H9 (cell line): ENCODE measurements at regions not wholly inside any gene's neighbourhood (a gene's known extent, or its start where the extent isn't known, plus 50 kb on each side); places are given as distances from the start of the nearest gene placed in this dataset.

Source experiments
- DNase-seq: peaks from one replicate; pipeline ENCODE4 v3.0.0-alpha.2; 2017
- H2AFZ ChIP-seq: one replicate; pipeline ENCODE4 v1.6.1; 2013; ENCODE audit warnings: mild to moderate bottlenecking, low read length, control low read depth, moderate library complexity
- H2AK5ac ChIP-seq: 2 replicates; pipeline ENCODE4 v1.6.1; 2013; ENCODE audit warnings: low read length, control low read depth, mixed read lengths; ENCODE audit not compliant: insufficient read length
- H2BK120ac ChIP-seq: one replicate; pipeline ENCODE4 v1.6.1; 2013; ENCODE audit warnings: low read depth, mild to moderate bottlenecking, low read length, control low read depth, inconsistent platforms; ENCODE audit not compliant: poor library complexity, severe bottlenecking
- H2BK12ac ChIP-seq: 2 replicates; pipeline ENCODE4 v1.6.1; 2013; ENCODE audit warnings: low read length, control low read depth, mixed read lengths, low read depth; ENCODE audit not compliant: insufficient read length
- H2BK15ac ChIP-seq: 2 replicates; pipeline ENCODE4 v1.6.1; 2013; ENCODE audit warnings: low read depth, low read length, control low read depth
- H2BK20ac ChIP-seq: one replicate; pipeline ENCODE4 v1.6.1; 2013; ENCODE audit warnings: low read depth, mild to moderate bottlenecking, low read length, control low read depth, inconsistent platforms; ENCODE audit not compliant: poor library complexity, severe bottlenecking
- H2BK5ac ChIP-seq: 2 replicates; pipeline ENCODE4 v1.6.1; 2013; ENCODE audit warnings: low read length, control low read depth, mixed read lengths; ENCODE audit not compliant: insufficient read length
- H3K14ac ChIP-seq: 2 replicates; pipeline ENCODE4 v1.6.1; 2013; ENCODE audit warnings: low read length, control low read depth; ENCODE audit not compliant: insufficient read depth
- H3K18ac ChIP-seq: 2 replicates; pipeline ENCODE4 v1.6.1; 2013; ENCODE audit warnings: low read depth, mild to moderate bottlenecking, mixed read lengths, low read length, control low read depth; ENCODE audit not compliant: insufficient read length
- H3K23ac ChIP-seq: 2 replicates; pipeline ENCODE4 v1.6.1; 2013; ENCODE audit warnings: low read length, control low read depth, mixed read lengths, low read depth; ENCODE audit not compliant: insufficient read length
- H3K23me2 ChIP-seq: 2 replicates; pipeline ENCODE4 v1.6.1; 2013; ENCODE audit warnings: low read depth, mild to moderate bottlenecking, mixed read lengths, low read length, control low read depth; ENCODE audit not compliant: insufficient read length, poor library complexity, severe bottlenecking
- H3K27ac ChIP-seq: 2 replicates; pipeline ENCODE4 v1.5.1; 2013; ENCODE audit warnings: low read length, control low read depth, mixed read lengths, low read depth; ENCODE audit not compliant: insufficient read length
- H3K27me3 ChIP-seq: 2 replicates; pipeline ENCODE4 v1.6.1; 2013; ENCODE audit warnings: low read length, control low read depth, inconsistent platforms; ENCODE audit not compliant: insufficient read depth
- H3K4ac ChIP-seq: 2 replicates; pipeline ENCODE4 v1.6.1; 2013; ENCODE audit warnings: low read depth, mild to moderate bottlenecking, control low read depth, inconsistent platforms, low read length, moderate library complexity
- H3K4me1 ChIP-seq: 2 replicates; pipeline ENCODE4 v1.6.1; 2013; ENCODE audit warnings: low read length, control low read depth, inconsistent platforms; ENCODE audit not compliant: insufficient read depth
- H3K4me2 ChIP-seq: 2 replicates; pipeline ENCODE4 v1.6.1; 2013; ENCODE audit warnings: low read length, control low read depth, mixed read lengths; ENCODE audit not compliant: insufficient read length, insufficient read depth
- H3K56ac ChIP-seq: 2 replicates; pipeline ENCODE4 v1.6.1; 2013; ENCODE audit warnings: low read depth, mild to moderate bottlenecking, mixed read lengths, low read length, control low read depth; ENCODE audit not compliant: insufficient read length
- H3K79me1 ChIP-seq: 2 replicates; pipeline ENCODE4 v1.6.1; 2013; ENCODE audit warnings: low read depth, mild to moderate bottlenecking, moderate library complexity, low read length, control low read depth, inconsistent platforms; ENCODE audit not compliant: insufficient read depth, poor library complexity, severe bottlenecking
- H3K79me2 ChIP-seq: 2 replicates; pipeline ENCODE4 v1.6.1; 2013; ENCODE audit warnings: low read length, control low read depth, inconsistent platforms; ENCODE audit not compliant: insufficient read depth
- H3K9ac ChIP-seq: 2 replicates; pipeline ENCODE4 v1.6.1; 2013; ENCODE audit warnings: low read length, control low read depth, mixed read lengths; ENCODE audit not compliant: insufficient read length; ENCODE audit errors: extremely low read depth
- H3K9me3 ChIP-seq: one replicate; pipeline ENCODE4 v1.6.1; 2013; ENCODE audit warnings: low read depth, low read length, inconsistent platforms; ENCODE audit not compliant: control insufficient read depth
- H3T11ph ChIP-seq: one replicate; pipeline ENCODE4 v1.6.1; 2013; ENCODE audit warnings: mild to moderate bottlenecking, low read length, control low read depth, inconsistent platforms
- H4K20me1 ChIP-seq: one replicate; pipeline ENCODE4 v1.6.1; 2013; ENCODE audit not compliant: control insufficient read depth, insufficient read length, insufficient read depth
- H4K5ac ChIP-seq: 2 replicates; pipeline ENCODE4 v1.6.1; 2013; ENCODE audit warnings: low read depth, mild to moderate bottlenecking, mixed read lengths, low read length, control low read depth; ENCODE audit not compliant: insufficient read length
- H4K8ac ChIP-seq: replicated peaks from 2 replicates; pipeline ENCODE4 v1.6.1; 2013; ENCODE audit warnings: low read length, control low read depth, mixed read lengths, low read depth; ENCODE audit not compliant: insufficient read length
- H4K91ac ChIP-seq: 2 replicates; pipeline ENCODE4 v1.6.1; 2013; ENCODE audit warnings: low read depth, mild to moderate bottlenecking, moderate library complexity, mixed read lengths, low read length, control low read depth; ENCODE audit not compliant: insufficient read length
- H3K27ac Mint-ChIP-seq, 3 experiments: 2 replicates in 2 of 3; 3 replicates in 1 of 3; pipeline ENCODE4 v1.8.0; 2020 to 2021; ENCODE audit warnings: mixed read lengths in 3 of 3, mild to moderate bottlenecking in 1 of 3, moderate library complexity in 1 of 3
- H3K27me3 Mint-ChIP-seq: 2 replicates; pipeline ENCODE4 v1.8.0; 2021; ENCODE audit warnings: low read depth, mild to moderate bottlenecking, moderate library complexity, mixed read lengths
- H3K36me3 Mint-ChIP-seq, 3 experiments: 2 replicates in 2 of 3; 3 replicates in 1 of 3; pipeline ENCODE4 v1.8.0; 2020 to 2021; ENCODE audit warnings: low read depth in 3 of 3, mixed read lengths in 3 of 3; ENCODE audit not compliant: insufficient read depth in 1 of 3
- H3K4me1 Mint-ChIP-seq, 2 experiments: 2 replicates each; pipeline ENCODE4 v1.8.0; 2020; ENCODE audit warnings: mixed read lengths in 2 of 2
- H3K4me3 Mint-ChIP-seq, 2 experiments: 2 replicates in 1 of 2; 3 replicates in 1 of 2; pipeline ENCODE4 v1.8.0; 2020 to 2021; ENCODE audit warnings: mild to moderate bottlenecking in 2 of 2, mixed read lengths in 2 of 2, moderate library complexity in 1 of 2
- H3K9me3 Mint-ChIP-seq, 2 experiments: 2 replicates in 1 of 2; 3 replicates in 1 of 2; pipeline ENCODE4 v1.8.0; 2020; ENCODE audit warnings: mild to moderate bottlenecking in 2 of 2, mixed read lengths in 2 of 2, moderate library complexity in 1 of 2
- CTCF ChIP-seq: fragments of 200-600 bp; sonication (generic); conservative IDR thresholded peaks from 3 replicates; pipeline ENCODE4 v1.8.0; 2021; ENCODE audit warnings: antibody characterized with exemption, mild to moderate bottlenecking
- WGBS: extraction: QIAGEN DNeasy Blood & Tissue Kit; methylation state at CpG from one replicate; pipeline ENCODE4 v1.1.7; 2013; ENCODE audit warnings: missing lambda C conversion rate, low lambda C conversion rate, mixed read lengths; ENCODE audit not compliant: insufficient read length; ENCODE audit errors: extremely low coverage; 5-methylcytosine and 5-hydroxymethylcytosine counted together

- Histone ChIP-seq H4K91ac (no peak overlapping the region), H3K79me2 (no peaks in the 10 kb centered on the region), H2BK12ac (no peak overlapping the region), H3K4me2 (no peak overlapping the region), H3K9me3 (no peaks in the 10 kb centered on the region), H2AK5ac (no peak overlapping the region), H3K9ac (no peak overlapping the region), H3K56ac (no peak overlapping the region), H3K4me1 (no peaks in the 10 kb centered on the region), H2BK15ac (no peak overlapping the region), H2BK20ac (no peak overlapping the region), H4K5ac (no peak overlapping the region), H2AFZ (no peak overlapping the region), H3K27me3 (no peaks in the 10 kb centered on the region), H4K20me1 (no peaks in the 10 kb centered on the region), H4K8ac (no peak overlapping the region), H2BK120ac (no peak overlapping the region), H3K23ac (no peak overlapping the region), H3K27ac (no peak overlapping the region), H2BK5ac (no peak overlapping the region), H3K14ac (no peak overlapping the region), H3K18ac (no peak overlapping the region), H3K23me2 (no peaks in the 10 kb centered on the region), H3K79me1 (no peaks in the 10 kb centered on the region), H3T11ph (no peak overlapping the region), H3K4ac (no peak overlapping the region)
- H3K27ac Mint-ChIP-seq, result no peak overlapping the region
- no peaks in the 10 kb centered on the region; a peak in 1 of 7 replicates for H3K36me3 Mint-ChIP-seq
- no peak for DNase-seq
- H3K9me3 Mint-ChIP-seq, result 0 out of 5 replicates have a peak, but pooled peaks cover 0 to 4% of the 10 kb centered on the region in 2 experiments
- TF ChIP-seq CTCF, result no peak
- H3K27me3 Mint-ChIP-seq, result no peaks in the 10 kb centered on the region
- H3K4me1 Mint-ChIP-seq, result peaks cover 0 to 6% of the 10 kb centered on the region in 2 experiments; a peak in 2 of 4 replicates
- WGBS, result no CpG with 5 or more reads among the region's 4 CpGs
- H3K4me3 Mint-ChIP-seq, result no peak overlapping the region
Observed at GRCh38 chr17:70377654-70378053, 208.3 kb downstream of the KCNJ2 start.
